ENCODE measurements at regions not wholly inside any gene's neighbourhood (a gene's known extent, or its start where the extent isn't known, plus 50 kb on each side); places are given as distances from the start of the nearest gene placed in this dataset.

DNA sequence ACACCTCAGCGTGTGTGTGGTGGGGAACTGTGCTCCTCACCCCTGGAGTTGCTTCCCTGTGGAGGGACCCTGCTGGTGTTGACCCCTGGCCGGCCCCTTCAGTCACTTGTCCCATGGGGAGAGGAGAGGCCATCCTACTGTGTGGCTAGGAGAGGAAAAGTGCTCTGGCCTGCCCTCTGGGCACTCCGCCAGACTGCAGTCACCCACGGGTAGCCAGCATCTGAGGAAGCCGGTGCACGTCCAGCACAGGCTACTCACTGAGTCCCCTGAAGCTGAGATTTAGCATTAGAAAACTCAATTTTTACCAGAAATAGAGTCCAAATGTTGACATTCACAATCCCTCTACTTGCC is 211.5 kb upstream of the RAB6C start:
- DNase-seq (ENCODE audit: low read depth, low spot score) = no peak
- H3K27ac ChIP-seq = no peak overlapping the region

DNA sequence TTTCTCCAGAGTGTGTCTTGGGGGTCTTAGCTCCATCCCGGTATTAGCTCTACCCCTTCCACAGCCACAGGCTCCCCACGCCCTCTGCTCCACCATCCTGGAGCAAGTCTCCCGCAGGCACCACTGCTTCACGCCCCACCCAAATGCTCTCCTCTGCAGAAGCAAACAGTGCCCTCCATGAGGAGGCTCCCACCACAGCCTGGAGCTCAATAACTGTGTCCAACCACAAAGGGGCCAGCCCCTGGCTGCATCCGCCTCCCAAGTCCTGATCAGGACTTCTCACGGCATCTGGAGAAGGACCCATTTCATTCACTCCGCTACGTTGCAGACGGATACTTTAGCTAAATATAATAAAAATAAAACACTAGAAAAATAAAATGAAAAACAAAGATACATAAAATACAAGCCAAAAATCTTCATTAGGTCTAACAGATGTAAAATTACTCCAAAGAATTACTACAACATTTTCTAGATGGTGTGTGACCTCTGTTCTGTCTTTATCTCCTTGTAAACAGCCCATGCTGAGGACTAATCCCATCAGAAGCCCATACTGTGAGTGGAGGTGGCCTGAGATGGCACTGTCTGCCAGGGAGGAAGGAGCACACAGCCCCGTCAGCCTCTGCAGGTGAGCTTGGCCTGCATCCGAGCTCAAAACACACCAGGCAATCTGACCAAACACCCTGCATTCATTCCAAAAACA is 210.8 kb upstream of the RAB6C start:
- DNase-seq (ENCODE audit: low read depth, low spot score) = no peak
- H3K27ac ChIP-seq = no peak overlapping the region

DNA sequence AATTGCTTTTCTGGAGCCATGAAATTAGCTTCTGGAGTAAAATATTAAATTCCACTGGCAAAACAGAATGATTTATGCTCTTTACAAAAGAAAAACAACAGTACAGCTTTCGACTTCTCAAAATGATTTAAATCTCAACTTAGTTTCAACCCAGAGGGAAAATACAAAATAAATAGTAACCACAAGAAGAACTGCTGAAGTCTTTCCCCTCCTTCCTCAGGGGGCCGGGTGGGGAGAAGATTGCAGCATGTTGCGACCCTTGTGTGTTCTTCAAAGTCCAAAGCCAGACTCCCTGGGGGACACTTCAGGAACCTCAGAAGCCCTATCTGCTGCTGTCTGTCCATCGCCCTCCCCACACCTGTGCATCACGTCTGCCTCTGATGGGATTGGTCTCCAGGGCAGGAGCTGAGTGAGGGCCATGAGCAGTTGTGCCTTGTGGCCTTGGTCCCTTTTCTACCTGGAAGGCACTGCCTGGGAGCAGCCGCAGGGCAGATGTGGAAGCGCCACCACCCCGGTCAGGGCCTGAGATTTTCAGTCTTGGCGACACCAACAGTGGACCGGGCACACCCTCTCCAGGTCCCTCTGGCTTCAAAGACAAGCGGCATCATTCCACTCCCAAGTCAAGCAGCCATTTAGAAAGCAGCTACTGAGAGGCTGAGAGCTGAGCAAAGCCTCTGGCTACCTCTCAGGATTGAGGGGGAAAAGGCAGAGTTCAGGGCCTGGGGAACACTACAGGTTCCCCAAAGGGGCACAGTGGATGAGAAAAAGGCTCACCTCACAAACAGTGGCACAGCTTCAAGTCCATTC is 210.1 kb upstream of the RAB6C start:
- no peak for DNase-seq (ENCODE audit: low read depth, low spot score)
- no peak overlapping the region for H3K27ac ChIP-seq

DNA sequence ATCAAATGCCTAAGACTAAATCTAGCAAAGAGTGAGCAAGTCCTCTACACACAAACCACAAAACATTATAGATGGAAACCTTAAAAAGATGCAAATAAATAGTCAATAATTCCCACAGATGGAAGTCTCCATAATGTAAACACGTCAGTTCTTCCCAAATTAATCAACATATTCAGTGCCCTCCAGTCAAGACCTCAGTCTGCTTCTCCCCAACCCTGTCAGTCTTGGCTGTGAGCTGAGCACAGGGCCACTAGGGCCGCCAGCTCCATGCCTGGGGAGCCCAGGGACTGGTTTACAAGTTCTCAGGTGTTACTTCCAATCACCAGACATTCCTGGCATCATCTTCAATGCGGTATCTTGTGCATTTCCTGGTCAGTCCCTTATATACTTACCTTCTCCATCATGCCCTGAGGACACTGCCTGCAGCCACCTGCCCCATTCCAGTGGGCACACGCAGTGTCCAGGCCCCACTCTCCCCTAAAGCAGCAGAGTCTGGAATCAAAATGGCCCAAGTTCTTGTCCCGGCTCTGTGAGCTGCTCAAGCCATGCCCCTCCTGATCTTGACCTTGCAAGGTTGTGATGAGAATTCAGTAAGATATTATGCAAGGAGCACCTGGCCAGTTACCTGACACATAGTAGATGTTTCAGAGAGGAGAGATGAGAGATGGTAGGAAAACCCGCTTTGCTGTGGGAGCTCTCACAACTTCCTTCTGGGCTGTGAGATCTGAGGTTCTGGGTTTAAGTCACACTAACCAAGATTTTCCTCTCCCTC is 207.9 kb upstream of the RAB6C start:
- no peak for DNase-seq (ENCODE audit: low read depth, low spot score)

DNA sequence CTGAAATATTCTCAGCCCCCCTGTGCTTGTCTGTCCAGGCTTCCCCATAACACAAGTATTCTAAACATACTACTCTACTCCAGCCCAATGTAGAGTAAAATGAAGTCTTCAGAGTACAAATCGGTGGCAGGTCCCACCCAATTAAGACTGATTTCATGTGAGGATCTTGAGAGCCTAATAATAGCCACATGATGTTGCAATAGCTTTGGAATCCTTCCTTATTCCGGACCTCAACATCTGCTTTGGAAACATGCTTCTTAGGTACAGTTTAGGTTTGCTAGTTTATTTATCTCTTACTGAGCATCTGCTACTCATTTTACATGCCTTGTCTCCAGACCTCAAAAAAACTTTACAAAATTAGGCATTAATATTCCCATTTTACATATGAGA is 207.3 kb upstream of the RAB6C start:
- no peak for DNase-seq (ENCODE audit: low read depth, low spot score)
- H3K27ac ChIP-seq = no peak overlapping the region

More for the DNA sequence above, 207.9 kb upstream of the RAB6C start:
- no peak overlapping the region for H3K27ac ChIP-seq

DNA sequence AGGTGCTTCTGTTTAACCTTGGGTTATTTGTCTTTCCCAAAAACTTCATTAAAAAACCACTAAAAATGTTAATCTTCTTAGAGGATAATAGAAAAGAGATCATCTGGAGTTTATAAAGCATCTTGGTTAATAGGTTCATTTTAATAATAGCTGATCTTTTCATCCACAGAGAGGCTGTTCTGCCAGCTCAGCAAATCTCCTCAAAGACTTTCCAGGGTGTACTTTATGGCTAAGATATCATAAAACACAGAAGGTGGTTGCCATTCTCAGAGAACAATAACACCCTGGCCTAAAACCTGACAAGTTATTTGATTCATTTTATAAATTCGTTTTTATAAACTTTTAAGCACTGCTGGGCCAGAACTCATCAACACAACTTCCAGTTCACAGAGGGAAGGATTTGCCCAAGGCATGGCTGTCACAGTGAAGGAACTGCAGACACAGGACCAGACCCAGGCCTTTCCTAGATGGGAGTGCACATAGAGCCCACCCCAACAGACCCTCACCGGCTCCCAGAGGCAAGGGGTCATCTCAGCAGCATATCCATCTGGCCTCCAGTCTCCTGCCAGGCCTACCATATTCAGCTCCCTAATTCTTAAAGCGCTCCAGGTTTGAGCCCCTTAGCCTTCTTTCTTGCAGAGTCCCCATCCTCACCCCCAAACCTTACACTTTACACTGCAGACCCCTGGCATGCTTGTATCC is 203.4 kb upstream of the RAB6C start:
- DNase-seq (ENCODE audit: low read depth, low spot score) = no peak
- H3K27ac ChIP-seq = no peak overlapping the region

DNA sequence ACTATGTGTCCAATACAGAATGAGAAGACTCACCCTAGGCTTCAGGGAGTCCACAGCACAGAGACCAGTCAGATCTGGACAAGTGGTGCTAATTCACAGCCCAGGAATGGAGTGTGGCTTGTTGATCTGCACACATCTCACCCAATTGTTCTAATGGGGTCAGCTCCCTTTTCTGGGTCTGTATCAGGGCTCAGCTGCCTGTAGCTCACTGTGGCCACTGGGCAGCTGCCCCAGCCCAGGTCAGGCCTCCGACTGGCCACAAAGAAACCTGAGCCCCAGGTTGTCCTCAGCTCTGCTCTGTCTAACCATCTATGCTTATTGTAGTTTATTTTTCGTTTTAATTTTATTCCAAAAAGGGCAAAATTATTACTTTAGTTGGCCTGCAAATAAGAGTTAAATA is 202.3 kb upstream of the RAB6C start:
- H3K27ac ChIP-seq = no peak overlapping the region
- no peak for DNase-seq (ENCODE audit: low read depth, low spot score)

DNA sequence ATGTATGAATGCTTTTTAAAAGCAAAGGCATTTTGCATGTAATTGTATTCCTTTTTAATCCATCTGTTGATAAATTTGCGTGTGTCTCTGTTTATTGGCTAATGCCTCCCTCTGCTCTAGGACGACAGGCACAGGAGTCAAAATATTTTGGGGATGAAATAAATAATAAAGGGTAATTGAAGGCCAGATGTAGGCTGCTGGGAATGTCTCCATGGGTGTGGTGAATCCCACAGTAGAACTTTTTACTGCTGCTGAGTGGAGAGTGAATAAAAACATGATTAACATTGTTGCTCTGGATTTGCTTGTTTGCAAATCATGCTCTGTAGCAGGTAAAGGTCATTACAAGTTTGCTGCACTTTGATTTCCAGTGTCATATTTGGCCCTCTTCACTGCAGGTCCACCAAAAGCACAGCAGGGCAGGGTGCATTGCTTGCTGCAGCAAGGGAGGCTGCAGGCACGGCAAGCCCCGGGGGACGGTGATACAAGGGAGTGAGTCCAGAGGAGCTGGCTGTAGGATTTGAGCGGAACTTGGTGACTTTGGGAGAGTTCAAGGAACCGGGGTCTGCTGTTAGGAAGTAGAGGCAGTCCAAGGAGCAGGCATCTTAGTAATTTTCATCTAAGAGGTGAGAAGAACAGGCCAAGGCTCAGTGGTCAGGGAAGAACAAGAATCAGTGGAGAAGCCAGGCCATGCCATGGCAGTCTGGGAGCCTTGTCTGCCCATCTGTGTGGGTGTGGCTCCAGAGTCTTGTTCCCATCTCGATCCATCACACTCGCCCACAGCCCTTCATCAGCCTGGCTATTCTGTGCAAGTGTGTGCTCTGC is 201.5 kb upstream of the RAB6C start:
- no peak overlapping the region for H3K27ac ChIP-seq
- DNase-seq (ENCODE audit: low read depth, low spot score) = no peak

DNA sequence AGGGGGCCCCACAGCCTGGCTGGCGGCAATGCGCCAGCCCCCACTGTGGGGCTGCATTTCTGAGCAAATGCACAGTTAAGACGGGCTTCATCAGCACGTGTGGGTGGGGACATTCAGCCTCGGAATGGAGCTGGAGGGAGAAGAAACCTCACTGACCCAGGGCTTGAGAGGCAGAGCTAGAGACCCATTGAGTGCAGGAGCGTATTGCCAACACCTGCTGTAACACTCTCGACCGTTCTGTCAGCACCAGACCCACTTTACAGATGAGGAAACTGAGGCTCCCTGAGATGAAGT is 200.9 kb upstream of the RAB6C start:
- no peak overlapping the region for H3K27ac ChIP-seq
- no peak for DNase-seq (ENCODE audit: low read depth, low spot score)

DNA sequence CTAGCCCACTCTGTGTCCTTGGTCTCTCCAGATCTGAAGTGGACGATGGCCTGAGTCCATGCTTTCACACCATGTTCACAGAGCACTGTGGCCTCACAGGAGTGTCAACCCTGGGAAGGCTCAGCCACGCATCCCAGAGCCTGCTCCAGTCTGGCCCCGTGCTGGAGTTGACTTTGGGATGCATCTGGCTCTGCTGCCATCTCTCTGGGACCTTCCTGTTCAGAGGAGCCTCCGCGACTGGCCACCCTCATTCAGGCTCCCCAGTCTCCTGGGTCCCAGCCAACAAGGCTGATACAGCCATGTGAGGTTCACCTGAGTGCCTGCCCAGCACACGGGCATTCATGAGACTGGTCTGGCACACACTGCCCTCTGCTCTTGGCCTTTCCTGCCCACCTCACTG is 199.7 kb upstream of the RAB6C start:
- H3K27ac ChIP-seq = no peak overlapping the region
- DNase-seq (ENCODE audit: low read depth, low spot score) = no peak

DNA sequence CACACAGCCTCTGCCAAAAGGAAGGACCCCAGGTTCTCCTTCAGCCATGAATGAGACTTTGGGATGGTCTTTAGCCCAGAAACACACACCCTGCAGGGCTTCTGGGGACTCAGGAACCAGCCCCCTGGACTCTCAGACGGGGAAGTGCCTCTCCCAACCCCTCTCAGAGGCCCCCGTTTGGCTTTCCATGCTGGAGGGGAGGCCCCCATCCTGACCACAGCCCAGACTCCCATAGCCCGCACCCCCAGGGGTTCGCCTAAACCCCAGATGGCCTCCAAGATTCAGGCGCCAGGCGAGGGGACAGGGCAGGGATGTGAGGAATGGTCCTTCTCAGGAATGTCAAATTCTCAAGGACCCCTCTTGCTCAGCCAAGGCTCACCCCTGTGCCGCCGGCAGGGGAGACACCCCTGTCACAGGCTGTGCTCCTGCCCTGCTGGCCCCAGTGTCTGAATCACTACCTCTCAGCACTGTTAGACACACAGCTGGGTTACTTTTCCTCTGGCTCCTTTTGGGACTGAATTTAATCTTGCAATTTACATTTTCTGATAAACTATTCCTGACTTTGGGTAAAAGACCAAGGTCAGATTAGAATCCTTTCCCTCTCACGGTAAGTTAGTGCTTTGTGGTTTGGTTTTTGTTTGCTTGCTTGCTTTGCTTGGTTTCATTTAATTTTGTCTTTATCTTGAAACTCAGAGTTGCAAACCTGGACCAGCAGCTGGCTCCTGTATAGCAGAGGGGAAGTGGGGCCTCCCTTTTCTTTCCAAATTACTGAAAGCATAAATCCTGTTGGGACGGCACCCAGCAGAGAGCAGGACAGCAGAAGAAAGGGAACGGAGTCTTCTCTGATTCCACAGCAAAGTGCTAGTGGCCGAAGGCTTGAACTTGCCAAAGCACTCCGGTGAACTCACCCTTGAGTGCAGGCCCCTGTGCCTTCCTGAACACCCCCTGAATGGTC is 198.9 kb upstream of the RAB6C start:
- no peak for DNase-seq (ENCODE audit: low read depth, low spot score)

DNA sequence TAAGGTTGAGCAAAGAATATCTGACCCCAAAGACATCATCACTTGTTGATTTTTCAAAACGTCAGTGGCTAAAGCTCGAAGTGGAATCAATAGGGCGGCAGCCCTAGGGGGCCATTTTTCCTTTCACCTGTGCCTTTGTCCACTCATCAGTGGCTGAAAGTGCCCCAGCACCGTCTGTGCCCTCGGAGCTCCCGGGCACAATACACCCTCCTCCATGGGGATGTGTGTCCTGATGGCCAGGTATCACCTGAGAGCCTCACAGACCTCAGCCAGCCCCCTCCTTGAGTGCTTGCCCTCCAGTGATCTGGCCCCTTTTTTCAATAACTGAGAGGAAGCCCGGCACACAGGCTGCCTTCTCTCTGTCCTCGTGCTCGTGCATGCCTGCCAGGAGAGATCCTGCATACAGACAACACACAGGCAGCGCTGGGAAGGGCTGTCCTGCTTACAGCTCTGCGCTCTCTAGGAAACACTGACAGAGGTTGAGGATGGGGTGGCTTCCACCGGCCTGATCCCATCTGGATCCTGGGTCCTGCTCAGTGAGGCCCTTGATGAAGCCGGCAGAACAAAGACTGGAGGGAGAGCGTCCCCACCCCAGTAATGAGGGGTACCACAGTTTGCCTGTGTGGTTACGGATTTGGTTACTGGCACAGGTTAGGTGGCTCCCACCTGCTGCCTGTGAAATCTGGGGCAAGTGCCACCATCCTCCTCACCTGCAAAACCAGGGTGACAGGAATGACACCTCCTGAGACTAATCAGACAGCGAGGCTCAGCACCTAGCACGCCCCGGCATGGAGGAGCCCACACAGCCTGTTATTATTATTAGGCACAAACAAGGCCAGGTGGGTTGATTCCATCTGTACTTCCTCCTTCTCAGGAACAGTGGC is 197.5 kb upstream of the RAB6C start:
- H3K27ac ChIP-seq = no peak overlapping the region
- DNase-seq (ENCODE audit: low read depth, low spot score) = no peak

More for the DNA sequence above, 198.9 kb upstream of the RAB6C start:
- H3K27ac ChIP-seq = no peak overlapping the region

DNA sequence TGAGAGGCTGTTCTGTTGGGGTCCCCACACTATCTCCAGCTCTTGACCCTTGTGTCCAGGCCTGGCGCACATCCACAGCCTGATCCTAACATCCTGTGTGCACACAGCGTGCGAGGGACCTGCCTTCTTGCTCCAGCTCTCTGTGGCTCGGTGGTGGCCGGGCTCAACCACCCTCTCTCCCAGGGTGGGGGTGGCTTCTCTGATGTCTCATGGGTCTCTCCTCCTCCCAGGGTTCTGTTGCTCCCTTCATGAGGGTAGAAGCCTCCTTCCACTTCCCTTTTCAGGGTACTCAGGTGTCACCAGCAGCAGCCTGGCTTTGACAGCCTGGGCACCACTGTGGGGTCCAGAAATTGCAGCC is 196.9 kb upstream of the RAB6C start:
- no peak for DNase-seq (ENCODE audit: low read depth, low spot score)

DNA sequence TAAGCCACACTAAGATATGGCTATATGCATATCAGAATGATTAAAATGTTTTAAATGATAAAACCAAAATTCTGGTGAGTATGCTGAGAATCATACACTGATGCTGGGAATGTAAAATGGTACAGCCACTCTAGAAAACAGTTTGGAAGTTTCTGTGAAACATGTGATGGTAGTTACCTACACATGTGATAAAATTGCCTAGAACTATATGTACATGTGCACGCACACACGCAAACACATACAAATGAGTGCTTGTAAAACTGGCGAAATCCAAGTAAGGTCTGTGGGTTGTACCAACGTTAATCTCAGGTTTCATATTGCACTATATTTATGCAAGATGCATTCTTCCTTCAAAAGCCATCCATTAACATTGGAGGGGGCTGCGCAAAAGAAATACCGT is 195.0 kb upstream of the RAB6C start:
- no peak overlapping the region for H3K27ac ChIP-seq
- DNase-seq (ENCODE audit: low read depth, low spot score) = no peak

More for the DNA sequence above, 196.9 kb upstream of the RAB6C start:
- H3K27ac ChIP-seq = no peak overlapping the region

DNA sequence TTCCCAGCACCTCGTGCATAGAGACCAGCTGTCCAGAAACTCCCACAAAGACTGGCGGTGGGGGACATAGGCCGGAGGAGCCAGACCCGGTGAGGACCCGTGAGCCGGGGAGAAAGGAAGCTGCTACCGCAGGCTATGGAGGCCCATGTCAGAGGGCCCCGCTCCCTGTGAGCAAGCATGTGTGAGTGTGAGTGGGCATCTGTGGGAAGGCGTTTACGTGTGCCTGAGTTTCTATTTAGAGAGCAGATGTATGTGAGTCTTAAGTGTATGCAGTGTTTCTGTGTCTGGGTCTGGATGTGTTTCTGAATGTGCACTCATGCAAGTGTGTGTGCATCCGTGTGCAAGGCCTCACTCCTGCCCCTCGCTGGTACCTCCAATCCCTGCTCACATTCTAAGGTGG is 187.8 kb upstream of the RAB6C start:
- DNase-seq (ENCODE audit: low read depth, low spot score) = no peak
- H3K27ac ChIP-seq = no peak overlapping the region

DNA sequence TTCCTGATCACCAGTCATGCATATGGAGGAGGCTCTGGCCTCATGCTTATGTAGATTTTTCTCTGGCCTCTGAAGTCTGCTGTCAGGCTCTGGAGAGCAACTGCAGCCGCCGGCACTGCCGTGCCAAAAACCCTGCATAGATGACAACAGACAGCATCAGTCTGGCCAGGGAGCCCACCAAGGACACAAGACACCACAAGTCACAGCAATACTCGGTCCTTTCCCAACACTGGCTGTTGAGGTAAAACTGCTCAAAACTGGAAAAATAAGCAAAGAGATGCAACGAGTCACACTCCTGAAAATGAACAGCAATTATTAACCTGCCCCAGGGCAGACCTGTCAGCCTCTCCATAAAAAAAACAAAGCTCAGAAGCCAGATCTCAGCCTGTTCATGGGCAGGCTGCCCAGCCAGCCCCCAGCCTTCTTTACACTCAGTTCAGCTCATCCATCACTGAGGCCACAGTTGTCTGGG is 186.0 kb upstream of the RAB6C start:
- DNase-seq (ENCODE audit: low read depth, low spot score) = no peak
- no peak overlapping the region for H3K27ac ChIP-seq

DNA sequence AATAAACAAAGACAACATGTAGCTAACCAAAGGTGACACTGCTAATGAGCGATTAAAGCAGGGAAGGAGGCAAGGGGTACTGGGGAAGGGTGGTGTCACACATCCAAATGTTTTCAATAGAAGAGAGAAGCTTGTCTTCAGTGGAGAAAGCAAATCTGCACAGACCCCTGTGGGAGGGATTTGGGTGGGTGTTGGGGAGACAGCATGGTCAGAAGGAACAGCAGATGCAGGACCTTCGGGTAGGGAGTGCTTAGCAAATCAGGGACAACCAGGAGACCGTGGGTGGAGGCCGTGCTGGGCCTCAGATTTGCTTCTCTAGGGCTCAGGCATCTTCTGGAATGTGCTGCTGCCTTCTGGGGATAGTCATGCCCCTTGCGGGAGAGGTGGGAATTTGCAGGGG is 185.3 kb upstream of the RAB6C start:
- DNase-seq (ENCODE audit: low read depth, low spot score) = no peak
- no peak overlapping the region for H3K27ac ChIP-seq

DNA sequence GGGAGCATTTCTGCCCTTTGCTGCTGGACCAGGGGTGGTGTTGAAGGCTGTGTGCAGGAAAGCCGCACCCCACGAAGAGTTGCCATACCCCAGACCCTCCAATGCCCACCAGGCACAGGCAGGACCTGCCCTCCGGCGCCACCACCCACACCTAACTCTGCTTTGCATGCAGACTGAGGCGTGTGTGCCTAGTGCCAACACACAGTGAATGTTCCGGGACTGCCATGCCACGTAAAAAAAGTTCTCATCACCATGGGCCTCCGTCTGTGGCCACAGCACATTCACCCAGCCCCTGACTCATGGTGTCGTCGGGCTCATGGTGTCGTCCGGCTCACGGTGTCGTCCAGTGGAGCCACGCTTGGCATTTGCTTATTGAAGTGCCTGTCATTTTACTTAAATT is 184.9 kb upstream of the RAB6C start:
- no peak overlapping the region for H3K27ac ChIP-seq
- DNase-seq (ENCODE audit: low read depth, low spot score) = no peak

Data from epithelial cell of prostate (primary cell).